ENCODE measurements at regions not wholly inside any gene's neighbourhood (a gene's known extent, or its start where the extent isn't known, plus 50 kb on each side); places are given as distances from the start of the nearest gene placed in this dataset.

DNA sequence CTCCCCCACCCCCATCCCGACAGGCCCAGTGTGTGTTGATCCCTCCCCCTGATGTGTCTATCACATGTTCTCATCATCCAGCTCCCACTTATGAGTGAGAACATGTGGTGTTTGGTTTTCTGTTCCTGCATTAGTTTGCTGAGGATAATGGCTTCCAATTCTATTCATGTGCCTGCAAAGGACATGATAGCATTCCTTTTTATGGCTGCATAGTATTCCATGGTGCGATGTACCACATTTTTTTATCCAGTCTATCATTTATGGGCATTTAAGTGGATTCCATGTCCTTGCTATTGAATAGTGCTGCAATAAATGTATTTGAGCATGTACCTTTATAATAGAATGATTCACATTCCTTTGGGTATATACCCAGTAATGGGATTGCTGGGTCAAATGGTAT is 66.6 kb upstream of the NXT1 start:
- no peak for DNase-seq (ENCODE audit: low spot score)
- Histone ChIP-seq H3K4me1 (no peaks in the 10 kb centered on the region), H3K27ac (no peak overlapping the region), H3K27me3 (no peaks in the 10 kb centered on the region), H3K36me3 (no peaks in the 10 kb centered on the region), H3K9me3 (no peaks in the 10 kb centered on the region), H3K4me3 (no peak overlapping the region)
- TF ChIP-seq, protein P1, sequence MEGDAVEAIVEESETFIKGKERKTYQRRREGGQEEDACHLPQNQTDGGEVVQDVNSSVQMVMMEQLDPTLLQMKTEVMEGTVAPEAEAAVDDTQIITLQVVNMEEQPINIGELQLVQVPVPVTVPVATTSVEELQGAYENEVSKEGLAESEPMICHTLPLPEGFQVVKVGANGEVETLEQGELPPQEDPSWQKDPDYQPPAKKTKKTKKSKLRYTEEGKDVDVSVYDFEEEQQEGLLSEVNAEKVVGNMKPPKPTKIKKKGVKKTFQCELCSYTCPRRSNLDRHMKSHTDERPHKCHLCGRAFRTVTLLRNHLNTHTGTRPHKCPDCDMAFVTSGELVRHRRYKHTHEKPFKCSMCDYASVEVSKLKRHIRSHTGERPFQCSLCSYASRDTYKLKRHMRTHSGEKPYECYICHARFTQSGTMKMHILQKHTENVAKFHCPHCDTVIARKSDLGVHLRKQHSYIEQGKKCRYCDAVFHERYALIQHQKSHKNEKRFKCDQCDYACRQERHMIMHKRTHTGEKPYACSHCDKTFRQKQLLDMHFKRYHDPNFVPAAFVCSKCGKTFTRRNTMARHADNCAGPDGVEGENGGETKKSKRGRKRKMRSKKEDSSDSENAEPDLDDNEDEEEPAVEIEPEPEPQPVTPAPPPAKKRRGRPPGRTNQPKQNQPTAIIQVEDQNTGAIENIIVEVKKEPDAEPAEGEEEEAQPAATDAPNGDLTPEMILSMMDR (IDR thresholded peaks at IDR 0.05), result no peak

DNA sequence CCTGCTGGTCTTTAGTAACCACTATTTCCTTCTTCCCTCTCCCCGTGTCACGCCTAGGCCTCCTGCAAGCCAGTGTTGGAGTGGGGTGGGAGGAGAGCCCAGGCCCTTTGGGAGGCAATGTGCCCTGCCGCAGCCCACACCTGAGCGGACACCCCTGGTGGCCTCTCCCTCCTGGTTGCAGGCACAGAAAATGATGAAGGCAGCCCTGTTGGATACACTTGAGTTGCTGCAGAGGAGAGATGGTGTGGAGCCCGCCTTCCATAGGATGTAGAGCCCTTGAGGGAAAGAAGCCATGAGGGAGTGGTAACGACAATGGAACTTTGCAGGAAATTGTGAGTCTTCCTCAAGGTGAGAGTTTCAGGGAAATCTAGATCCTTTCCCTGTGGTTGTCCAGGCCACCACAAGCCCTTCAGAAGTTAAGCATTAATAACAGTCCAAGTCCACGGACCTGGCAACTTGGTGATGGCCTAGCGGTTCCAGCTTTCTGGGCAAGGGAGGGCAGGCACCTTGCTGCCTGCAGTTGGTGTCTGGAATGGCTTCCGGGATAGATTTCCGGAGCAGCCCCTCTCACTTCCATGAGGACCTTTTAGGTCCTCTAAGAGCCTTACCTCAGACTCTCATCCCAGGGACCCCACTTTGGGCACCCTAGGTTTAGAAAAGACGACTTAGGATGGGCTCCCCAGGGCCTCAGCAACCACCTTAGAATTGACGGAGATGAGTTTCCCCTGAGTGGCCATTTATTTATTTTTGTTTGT is 67.3 kb upstream of the NXT1 start:
- TF ChIP-seq, protein P1 (IDR thresholded peaks at IDR 0.05), result no peak
- H3K36me3 ChIP-seq, result no peaks in the 10 kb centered on the region
- DNase-seq (ENCODE audit: low spot score), result no peak
- no peaks in the 10 kb centered on the region for H3K27me3 ChIP-seq
- H3K27ac ChIP-seq, result no peak overlapping the region
- H3K4me1 ChIP-seq, result no peaks in the 10 kb centered on the region
- no peaks in the 10 kb centered on the region for H3K9me3 ChIP-seq
- no peak overlapping the region for H3K4me3 ChIP-seq

DNA sequence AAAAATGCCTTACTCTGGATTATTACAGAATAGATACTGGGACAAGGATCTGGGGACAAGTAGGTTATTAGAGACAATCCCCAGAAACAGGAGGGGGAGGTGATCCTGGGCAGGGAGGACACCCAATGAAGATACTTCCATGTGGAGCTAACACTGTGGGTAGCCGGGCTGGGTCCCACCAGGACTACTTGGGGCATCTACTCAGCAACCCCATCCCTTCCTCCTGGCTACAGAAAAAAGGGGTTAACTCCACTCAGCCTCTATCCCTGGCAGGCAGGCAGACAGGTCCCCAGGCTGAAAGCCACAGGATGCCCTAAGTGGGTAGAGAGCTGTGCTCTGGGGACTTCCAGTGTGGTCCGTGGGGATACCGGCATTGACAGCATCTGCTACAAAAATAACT is 68.0 kb upstream of the NXT1 start:
- no peak for DNase-seq (ENCODE audit: low spot score)
- H3K4me3 ChIP-seq, result no peak overlapping the region
- H3K4me1 ChIP-seq, result no peaks in the 10 kb centered on the region
- TF ChIP-seq, protein P1 (IDR thresholded peaks at IDR 0.05), result no peak
- no peaks in the 10 kb centered on the region for H3K27me3 ChIP-seq
- H3K36me3 ChIP-seq, result no peaks in the 10 kb centered on the region
- H3K9me3 ChIP-seq, result no peaks in the 10 kb centered on the region
- H3K27ac ChIP-seq, result no peak overlapping the region

DNA sequence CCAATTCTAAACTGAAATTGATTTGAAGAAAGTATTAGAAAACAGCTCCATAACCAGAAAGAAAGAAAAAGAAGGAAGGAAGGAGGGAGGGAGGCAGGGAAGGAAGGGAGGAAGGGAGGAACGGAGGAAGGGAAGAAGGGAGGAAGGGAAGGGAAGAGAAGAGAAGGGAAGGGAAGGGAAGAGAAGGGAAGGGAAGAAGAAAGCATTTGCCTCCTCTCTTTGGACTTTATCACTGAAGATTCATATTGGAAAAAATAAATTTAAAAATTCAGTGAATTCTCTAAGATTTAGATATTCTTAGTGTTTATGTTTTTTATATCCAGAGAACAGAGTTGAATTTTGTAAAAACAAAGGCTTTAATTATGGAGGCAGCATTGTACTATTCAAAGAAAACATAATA is 68.5 kb upstream of the NXT1 start:
- TF ChIP-seq, protein P1 (IDR thresholded peaks at IDR 0.05), result no peak
- Histone ChIP-seq H3K27me3 (no peaks in the 10 kb centered on the region), H3K36me3 (no peaks in the 10 kb centered on the region), H3K27ac (no peak overlapping the region), H3K4me1 (no peaks in the 10 kb centered on the region), H3K9me3 (no peaks in the 10 kb centered on the region), H3K4me3 (no peak overlapping the region)
- DNase-seq (ENCODE audit: low spot score), result no peak

DNA sequence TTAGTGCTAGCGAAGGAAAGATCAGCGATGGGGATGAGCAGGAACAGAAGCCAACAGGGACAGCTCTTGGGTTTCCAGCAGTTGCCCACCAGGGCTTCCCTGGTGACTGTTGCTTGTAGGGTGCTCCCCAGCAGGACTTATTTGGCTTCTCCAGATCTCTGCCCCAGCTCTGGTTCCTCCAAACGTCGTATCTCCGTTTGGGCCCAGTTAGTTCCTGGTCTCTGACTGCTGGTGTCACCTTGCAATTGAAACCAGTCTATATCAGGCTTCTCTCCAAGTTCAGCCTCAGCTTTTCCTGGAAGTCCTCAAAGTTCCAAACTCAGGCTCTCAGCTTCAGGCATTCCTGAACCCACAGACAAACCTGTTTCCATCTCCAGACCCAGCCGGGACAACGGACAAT is 70.8 kb upstream of the NXT1 start:
- no peaks in the 10 kb centered on the region for H3K9me3 ChIP-seq
- H3K27ac ChIP-seq, result no peak overlapping the region
- no peaks in the 10 kb centered on the region for H3K36me3 ChIP-seq
- TF ChIP-seq, protein P1 (IDR thresholded peaks at IDR 0.05), result no peak
- H3K27me3 ChIP-seq, result no peaks in the 10 kb centered on the region
- no peak overlapping the region for H3K4me3 ChIP-seq
- no peaks in the 10 kb centered on the region for H3K4me1 ChIP-seq
- no peak for DNase-seq (ENCODE audit: low spot score)

DNA sequence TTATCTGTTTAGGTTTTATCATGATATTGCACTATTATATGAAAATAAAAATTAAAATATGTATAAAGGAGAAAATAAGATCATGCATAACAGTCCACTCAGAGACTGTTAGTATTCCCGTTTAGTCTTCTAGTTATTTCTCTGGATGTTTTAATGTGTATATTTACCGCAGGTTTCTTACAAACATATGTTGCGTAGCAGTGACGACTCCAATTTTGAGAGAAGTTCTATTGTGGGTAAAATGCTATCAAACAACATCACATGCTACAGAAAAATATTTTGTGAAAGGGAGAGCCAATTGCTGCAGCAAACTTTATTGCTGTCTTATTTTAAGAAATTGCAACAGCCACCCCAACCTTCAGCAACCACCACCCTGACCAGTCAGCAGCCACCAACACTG is 72.4 kb upstream of the NXT1 start:
- Histone ChIP-seq H3K9me3 (no peaks in the 10 kb centered on the region), H3K36me3 (no peaks in the 10 kb centered on the region), H3K27ac (no peak overlapping the region), H3K4me1 (no peaks in the 10 kb centered on the region), H3K4me3 (no peak overlapping the region), H3K27me3 (no peaks in the 10 kb centered on the region)
- DNase-seq (ENCODE audit: low spot score), result no peak
- TF ChIP-seq, protein P1 (IDR thresholded peaks at IDR 0.05), result no peak

Measured in right atrium auricular region (tissue), 2 donors.